Cardiac fibroblast (primary cell): ENCODE measurements at regions not wholly inside any gene's neighbourhood (a gene's known extent, or its start where the extent isn't known, plus 50 kb on each side); places are given as distances from the start of the nearest gene placed in this dataset.

Source experiments
- DNase-seq, 2 donors: peaks; one replicate each; pipeline versions ENCODE4 v3.0.0 to v3.0.0-alpha.2; 2010; ENCODE audit warnings: low read depth in 2 of 2
- H3K4me3 ChIP-seq, 2 donors: replicated peaks in 1 of 2; 1 replicate in 1 of 2; 2 replicates in 1 of 2; pipeline ENCODE4 v1.5.1; 2011; ENCODE audit warnings: low read depth in 2 of 2, low read length in 2 of 2, mild to moderate bottlenecking in 2 of 2, moderate library complexity in 1 of 2
- CTCF ChIP-seq: IDR thresholded peaks from one replicate; pipeline ENCODE4 v1.5.1; 2011; ENCODE audit warnings: low read depth, mild to moderate bottlenecking, low read length, inconsistent platforms

- TF ChIP-seq CTCF, result no peak
- H3K4me3 ChIP-seq, result no peak overlapping the region
- peak in 1 of 2 donors; percentile 68 for DNase-seq
Measured at GRCh38 chr17:13385481-13385911, 216.2 kb downstream of the HS3ST3A1 start.

- no peak for DNase-seq
- no peak for TF ChIP-seq CTCF
- no peak overlapping the region for H3K4me3 ChIP-seq
Measured at GRCh38 chr17:13384626-13385025, 217.1 kb downstream of the HS3ST3A1 start.

GRCh38 chr17:13378361-13378760 is 223.4 kb downstream of the HS3ST3A1 start:
- no peak overlapping the region for H3K4me3 ChIP-seq
- no peak for DNase-seq
- no peak for TF ChIP-seq CTCF

- no peak overlapping the region for H3K4me3 ChIP-seq
- DNase-seq, result no peak
- no peak for TF ChIP-seq CTCF
Measured at GRCh38 chr17:13374203-13375143, 227.3 kb downstream of the HS3ST3A1 start.

- no peak for TF ChIP-seq CTCF
- no peak for DNase-seq
- no peak overlapping the region for H3K4me3 ChIP-seq
Measured at GRCh38 chr17:13372432-13372831, 229.3 kb downstream of the HS3ST3A1 start.

GRCh38 chr17:13367154-13367553 is 234.6 kb downstream of the HS3ST3A1 start:
- no peak overlapping the region for H3K4me3 ChIP-seq
- DNase-seq, result peak in 1 of 2 donors; percentile 45
- no peak for TF ChIP-seq CTCF
